ENCODE measurements at regions not wholly inside any gene's neighbourhood (a gene's known extent, or its start where the extent isn't known, plus 50 kb on each side); places are given as distances from the start of the nearest gene placed in this dataset.
A peak's percentile ranks its signal among the peaks of the same experiment; 100 is the strongest.

DNA sequence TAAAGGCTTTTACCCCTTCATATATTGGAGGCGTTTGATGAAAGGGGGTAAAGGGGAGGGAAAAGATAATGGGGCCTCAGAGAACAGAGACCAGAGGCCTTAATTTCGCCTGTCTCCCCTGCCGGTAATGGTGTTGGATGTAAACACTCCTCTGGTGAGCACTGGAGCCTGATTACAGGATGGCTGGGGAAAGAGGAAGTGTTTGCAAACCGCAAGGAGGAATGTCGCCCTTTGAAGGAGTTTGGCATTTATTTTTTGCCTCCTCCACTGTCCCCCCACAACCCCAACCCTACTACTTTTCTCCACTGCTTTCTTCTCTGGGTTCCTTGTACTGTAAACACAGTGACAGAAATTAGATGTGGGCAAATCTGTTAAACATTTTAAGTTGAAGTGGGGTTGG lies 211.9 kb upstream of the TBX3 start:
- Histone ChIP-seq H4K20me1 (replicated peaks in 1 of 2; ENCODE audit: control insufficient read depth in 1 of 2, insufficient read depth in 2 of 2, low read length in 2 of 2) (no peaks in the 10 kb centered on the region), H3K27me3 (replicated peaks in 1 of 4; ENCODE audit: control insufficient read depth in 3 of 4, extremely low read depth in 1 of 4, insufficient read depth in 3 of 4, low read length in 3 of 4) (peaks cover 0 to 1% (median 0%) of the 10 kb centered on the region in 4 experiments; a peak in 1 of 7 replicates), H3K4me2 (ENCODE audit: insufficient read depth in 1 of 2, low read depth in 2 of 2, low read length in 2 of 2) (no peak overlapping the region), H3K27ac (ENCODE audit: low read depth, low read length) (no peak overlapping the region), H4K5ac (ENCODE audit: insufficient read length, low read depth, low read length) (no peak overlapping the region), H2BK5ac (ENCODE audit: low read depth, low read length) (no peak overlapping the region), H2BK12ac (ENCODE audit: low read depth, low read length) (no peak overlapping the region), H4K91ac (replicated peaks; ENCODE audit: insufficient read length, low read length) (no peak overlapping the region), H3K14ac (ENCODE audit: insufficient read length) (no peak overlapping the region), H3K79me1 (ENCODE audit: low read depth, low read length) (no peaks in the 10 kb centered on the region), H4K8ac (ENCODE audit: extremely low read depth, insufficient read depth, low read length) (no peak overlapping the region), H3K23ac (ENCODE audit: insufficient read length) (no peak overlapping the region), H3K18ac (ENCODE audit: extremely low read depth, low read length) (no peak overlapping the region), H3K4ac (replicated peaks; ENCODE audit: insufficient read length, low read depth, low read length) (no peak overlapping the region), H3K23me2 (ENCODE audit: low read depth, low read length) (no peaks in the 10 kb centered on the region), H2BK120ac (replicated peaks; ENCODE audit: low read depth, low read length) (no peak overlapping the region), H3K36me3 (ENCODE audit: control insufficient read depth in 2 of 4, insufficient read depth in 4 of 4, low read length in 3 of 4) (no peaks in the 10 kb centered on the region), H3K56ac (replicated peaks; ENCODE audit: insufficient read length, low read depth, low read length) (no peak overlapping the region), H3K4me3 (ENCODE audit: extremely low read depth in 1 of 4, insufficient read depth in 2 of 4, low read depth in 3 of 4, low read length in 4 of 4) (no peak overlapping the region), H3K4me1 (replicated peaks in 1 of 4; ENCODE audit: control insufficient read depth in 3 of 4, insufficient read depth in 4 of 4, low read length in 3 of 4) (peaks cover 0 to 3% (median 1%) of the 10 kb centered on the region in 4 experiments; a peak in 2 of 7 replicates), H2AFZ (ENCODE audit: low read length) (peak overlapping the region; percentile 66; the same call in 1 of the 2 replicates), H3K79me2 (ENCODE audit: control insufficient read depth in 1 of 2, insufficient read depth in 2 of 2, low read length in 2 of 2) (no peaks in the 10 kb centered on the region), H3K9me3 (ENCODE audit: insufficient read depth in 2 of 2, low read depth in 1 of 2, low read length in 1 of 2) (no peaks in the 10 kb centered on the region), H2AK5ac (ENCODE audit: low read depth, low read length) (no peak overlapping the region), H2BK15ac (ENCODE audit: low read length) (no peak overlapping the region), H2BK20ac (ENCODE audit: low read length) (no peak overlapping the region), H3K9ac (replicated peaks in 1 of 4; ENCODE audit: extremely low read depth in 1 of 4, low read depth in 3 of 4, low read length in 3 of 4) (no peak overlapping the region)
- CTCF ChIA-PET (ENCODE audit: partially characterized antibody), result no interaction called here
- POLR2A ChIA-PET (ENCODE audit: partially characterized antibody), result no interaction called here
- TF ChIP-seq FOSL1 (IDR thresholded peaks at IDR 0.05; ENCODE audit: insufficient read depth, low read depth, low read length), result no peak
- TF ChIP-seq TBP (IDR thresholded peaks at IDR 0.05; ENCODE audit: low read depth, low read length), result no peak
- TF ChIP-seq ASH2L (IDR thresholded peaks at IDR 0.05; ENCODE audit: low read length), result no peak
- no peak for TF ChIP-seq EZH2 (IDR thresholded peaks at IDR 0.05; ENCODE audit: low read depth, low read length, severe bottlenecking)
- TF ChIP-seq CBX8 (IDR thresholded peaks at IDR 0.05; ENCODE audit: borderline replicate concordance, low read depth, low read length), result no peak
- TF ChIP-seq HDAC2 (IDR thresholded peaks at IDR 0.05; ENCODE audit: borderline replicate concordance in 1 of 2, low read depth in 2 of 2, low read length in 2 of 2), result no peak
- no peak for TF ChIP-seq SP2 (IDR thresholded peaks at IDR 0.05; ENCODE audit: low read length)
- TF ChIP-seq, protein P1, sequence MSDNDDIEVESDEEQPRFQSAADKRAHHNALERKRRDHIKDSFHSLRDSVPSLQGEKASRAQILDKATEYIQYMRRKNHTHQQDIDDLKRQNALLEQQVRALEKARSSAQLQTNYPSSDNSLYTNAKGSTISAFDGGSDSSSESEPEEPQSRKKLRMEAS (IDR thresholded peaks at IDR 0.05), result no peak
- no peak for TF ChIP-seq EGR1 (IDR thresholded peaks at IDR 0.05; ENCODE audit: borderline replicate concordance, low read depth, low read length)
- TF ChIP-seq SIX5 (IDR thresholded peaks at IDR 0.05; ENCODE audit: low read depth, low read length), result no peak
- no peak for TF ChIP-seq SP4 (IDR thresholded peaks at IDR 0.05; ENCODE audit: low read length)
- TF ChIP-seq, protein P2, sequence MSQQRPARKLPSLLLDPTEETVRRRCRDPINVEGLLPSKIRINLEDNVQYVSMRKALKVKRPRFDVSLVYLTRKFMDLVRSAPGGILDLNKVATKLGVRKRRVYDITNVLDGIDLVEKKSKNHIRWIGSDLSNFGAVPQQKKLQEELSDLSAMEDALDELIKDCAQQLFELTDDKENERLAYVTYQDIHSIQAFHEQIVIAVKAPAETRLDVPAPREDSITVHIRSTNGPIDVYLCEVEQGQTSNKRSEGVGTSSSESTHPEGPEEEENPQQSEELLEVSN (IDR thresholded peaks at IDR 0.05), result no peak
- FAIRE-seq (no peak), DNase-seq (ENCODE audit: low read depth in 1 of 2, low spot score in 2 of 2) (no peak)
- WGBS, 2 experiments (ENCODE audit: extremely low coverage in 1 of 2, insufficient coverage in 1 of 2, insufficient read length in 1 of 2, insufficient replicate concordance in 2 of 2, low coverage in 1 of 2, low lambda C conversion rate in 2 of 2, missing lambda C conversion rate in 1 of 2), result 66% methylated on average over 5 of the region's 5 CpGs; no CpG with 5 or more reads in 1 of the 2 experiments

Data from H1 (cell line).